Retinal pigment epithelial cell (primary cell): ENCODE measurements at regions not wholly inside any gene's neighbourhood (a gene's known extent, or its start where the extent isn't known, plus 50 kb on each side); places are given as distances from the start of the nearest gene placed in this dataset.
"Not testable (repeated sequence)": the region's sequence is repeated elsewhere in the genome, so short reads cannot be mapped to it uniquely, and the experiment has no call there.

Experiments used
- DNase-seq: peaks from one replicate; pipeline ENCODE4 v3.0.0-alpha.2; 2010; ENCODE audit warnings: low read depth
- H3K4me3 ChIP-seq: 2 replicates; pipeline ENCODE4 v1.5.1; 2011; ENCODE audit warnings: mild to moderate bottlenecking, low read length, control low read depth, moderate library complexity
- CTCF ChIP-seq: conservative IDR thresholded peaks from 2 replicates; pipeline ENCODE4 v1.5.1; 2011; ENCODE audit warnings: low read depth, low read length, control low read depth, inconsistent platforms

- no peak for DNase-seq
- no peak for TF ChIP-seq CTCF
- no peak overlapping the region for H3K4me3 ChIP-seq
Observed at GRCh38 chr2:870426-870825, 80.2 kb upstream of the SNTG2 start.

GRCh38 chr2:869894-870293 is 80.8 kb upstream of the SNTG2 start:
- no peak for TF ChIP-seq CTCF
- H3K4me3 ChIP-seq, result no peak overlapping the region
- no peak for DNase-seq

GRCh38 chr2:869357-869871 is 81.2 kb upstream of the SNTG2 start:
- no peak overlapping the region for H3K4me3 ChIP-seq
- TF ChIP-seq CTCF, result no peak
- DNase-seq, result no peak

GRCh38 chr2:868857-869256 is 81.8 kb upstream of the SNTG2 start:
- H3K4me3 ChIP-seq, DNase-seq: not testable (repeated sequence)

- no peak overlapping the region for H3K4me3 ChIP-seq
- TF ChIP-seq CTCF, result no peak
- DNase-seq, result no peak
Observed at GRCh38 chr2:867296-867695, 83.4 kb upstream of the SNTG2 start.

- no peak for TF ChIP-seq CTCF
- no peak for DNase-seq
- no peak overlapping the region for H3K4me3 ChIP-seq
Observed at GRCh38 chr2:866887-867286, 83.8 kb upstream of the SNTG2 start.

- no peak for TF ChIP-seq CTCF
- DNase-seq, result no peak
Observed at GRCh38 chr2:866009-866680, 84.5 kb upstream of the SNTG2 start.

More at GRCh38 chr2:866009-866680, 84.5 kb upstream of the SNTG2 start:
- no peak overlapping the region for H3K4me3 ChIP-seq
